Peyer's patch (tissue), 4 donors: ENCODE measurements at regions not wholly inside any gene's neighbourhood (a gene's known extent, or its start where the extent isn't known, plus 50 kb on each side); places are given as distances from the start of the nearest gene placed in this dataset.

ENCODE experiments used
- CTCF ChIP-seq, 6 experiments: fragments of 450-650 bp in 4 of 6; fragments of 200-600 bp in 2 of 6; sonication (generic) in 1 of 6; IDR thresholded peaks; one replicate each; pipeline ENCODE4 v1.5.1; 2017 to 2019; ENCODE audit warnings: antibody characterized with exemption in 6 of 6, mild to moderate bottlenecking in 3 of 6, moderate library complexity in 1 of 6
- POLR2A ChIP-seq, 2 donors: fragments of 450-650 bp; IDR thresholded peaks; one replicate each; pipeline ENCODE4 v1.5.1; 2017; ENCODE audit warnings: antibody characterized with exemption in 2 of 2, mild to moderate bottlenecking in 2 of 2, moderate library complexity in 2 of 2

- TF ChIP-seq POLR2A (IDR thresholded peaks at IDR 0.05) (no peak), CTCF (IDR thresholded peaks at IDR 0.05) (no peak)
These were observed 253.0 kb upstream of the KLHL29 start for GRCh38 chr2:23132000-23132399.
